Transverse colon (tissue), 4 donors: ENCODE measurements at regions not wholly inside any gene's neighbourhood (a gene's known extent, or its start where the extent isn't known, plus 50 kb on each side); places are given as distances from the start of the nearest gene placed in this dataset.

Source experiments
- EP300 ChIP-seq: sonication (generic); formaldehyde crosslinking; IDR thresholded peaks from one replicate; pipeline ENCODE4 v1.6.1; 2017; ENCODE audit warnings: antibody characterized with exemption, low read depth
- POLR2A ChIP-seq: fragments of 450-650 bp; IDR thresholded peaks from one replicate; pipeline ENCODE4 v1.6.1; 2016; ENCODE audit warnings: antibody characterized with exemption, mild to moderate bottlenecking, moderate library complexity
- POLR2AphosphoS5 ChIP-seq, 3 donors: sonication (generic); formaldehyde crosslinking; IDR thresholded peaks; one replicate each; pipeline ENCODE4 v1.6.1; 2016; ENCODE audit warnings: antibody characterized with exemption in 3 of 3
- TF ChIP-seq, protein P1 (sequence below), 5 experiments: fragments of 200-600 bp in 3 of 5; fragments of 450-650 bp in 2 of 5; sonication (generic) in 3 of 5; IDR thresholded peaks; 1 replicate in 2 of 5; 2 replicates in 3 of 5; pipeline ENCODE4 v1.5.1; 2016 to 2017; ENCODE audit warnings: antibody characterized with exemption in 5 of 5, inconsistent platforms in 3 of 5, mild to moderate bottlenecking in 2 of 5, moderate library complexity in 1 of 5

DNA sequence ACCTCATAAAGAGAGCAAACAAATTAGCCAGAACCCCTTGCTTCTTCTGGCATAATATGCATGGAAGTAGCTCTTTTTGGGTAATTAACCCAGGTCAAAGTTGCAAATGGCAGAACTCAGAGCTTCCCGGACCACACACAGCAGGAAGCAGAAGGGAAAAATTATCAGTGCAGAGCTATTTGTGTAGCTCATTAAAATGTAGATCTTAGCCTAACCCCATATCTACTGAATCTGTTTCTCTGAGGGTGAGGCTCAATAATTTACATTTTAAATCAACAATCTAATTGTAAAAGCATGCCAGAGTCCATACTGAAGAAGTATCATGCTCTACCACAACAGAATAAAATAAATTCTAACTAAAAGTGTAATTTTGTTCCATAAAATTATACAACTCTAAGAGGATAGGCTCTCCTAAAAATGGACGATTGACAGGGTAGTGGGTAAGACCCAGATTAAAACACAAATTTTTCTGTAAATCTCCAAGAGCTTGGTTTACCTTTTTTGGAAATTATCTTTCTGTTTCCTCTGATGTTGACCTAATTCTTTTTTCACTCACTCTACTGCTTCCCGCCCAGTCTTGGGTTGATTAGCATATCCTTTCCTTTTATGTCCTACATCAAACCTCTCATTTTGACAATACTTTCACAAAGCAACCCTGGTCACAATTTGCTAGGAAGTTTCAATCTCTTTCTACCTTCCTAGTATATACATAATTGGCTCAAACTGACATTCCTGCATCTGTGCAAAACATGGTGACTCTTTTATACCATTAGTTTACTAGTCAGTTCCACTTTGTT is 213.3 kb upstream of the SLC16A7 start:
- TF ChIP-seq, protein P1, sequence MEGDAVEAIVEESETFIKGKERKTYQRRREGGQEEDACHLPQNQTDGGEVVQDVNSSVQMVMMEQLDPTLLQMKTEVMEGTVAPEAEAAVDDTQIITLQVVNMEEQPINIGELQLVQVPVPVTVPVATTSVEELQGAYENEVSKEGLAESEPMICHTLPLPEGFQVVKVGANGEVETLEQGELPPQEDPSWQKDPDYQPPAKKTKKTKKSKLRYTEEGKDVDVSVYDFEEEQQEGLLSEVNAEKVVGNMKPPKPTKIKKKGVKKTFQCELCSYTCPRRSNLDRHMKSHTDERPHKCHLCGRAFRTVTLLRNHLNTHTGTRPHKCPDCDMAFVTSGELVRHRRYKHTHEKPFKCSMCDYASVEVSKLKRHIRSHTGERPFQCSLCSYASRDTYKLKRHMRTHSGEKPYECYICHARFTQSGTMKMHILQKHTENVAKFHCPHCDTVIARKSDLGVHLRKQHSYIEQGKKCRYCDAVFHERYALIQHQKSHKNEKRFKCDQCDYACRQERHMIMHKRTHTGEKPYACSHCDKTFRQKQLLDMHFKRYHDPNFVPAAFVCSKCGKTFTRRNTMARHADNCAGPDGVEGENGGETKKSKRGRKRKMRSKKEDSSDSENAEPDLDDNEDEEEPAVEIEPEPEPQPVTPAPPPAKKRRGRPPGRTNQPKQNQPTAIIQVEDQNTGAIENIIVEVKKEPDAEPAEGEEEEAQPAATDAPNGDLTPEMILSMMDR (IDR thresholded peaks at IDR 0.05): no peak
- TF ChIP-seq POLR2A: no peak
- TF ChIP-seq POLR2AphosphoS5 (IDR thresholded peaks at IDR 0.05): no peak
- no peak for TF ChIP-seq EP300
